ENCODE measurements at regions not wholly inside any gene's neighbourhood (a gene's known extent, or its start where the extent isn't known, plus 50 kb on each side); places are given as distances from the start of the nearest gene placed in this dataset.
"Not testable (repeated sequence)": the region's sequence is repeated elsewhere in the genome, so short reads cannot be mapped to it uniquely, and the experiment has no call there.

DNA sequence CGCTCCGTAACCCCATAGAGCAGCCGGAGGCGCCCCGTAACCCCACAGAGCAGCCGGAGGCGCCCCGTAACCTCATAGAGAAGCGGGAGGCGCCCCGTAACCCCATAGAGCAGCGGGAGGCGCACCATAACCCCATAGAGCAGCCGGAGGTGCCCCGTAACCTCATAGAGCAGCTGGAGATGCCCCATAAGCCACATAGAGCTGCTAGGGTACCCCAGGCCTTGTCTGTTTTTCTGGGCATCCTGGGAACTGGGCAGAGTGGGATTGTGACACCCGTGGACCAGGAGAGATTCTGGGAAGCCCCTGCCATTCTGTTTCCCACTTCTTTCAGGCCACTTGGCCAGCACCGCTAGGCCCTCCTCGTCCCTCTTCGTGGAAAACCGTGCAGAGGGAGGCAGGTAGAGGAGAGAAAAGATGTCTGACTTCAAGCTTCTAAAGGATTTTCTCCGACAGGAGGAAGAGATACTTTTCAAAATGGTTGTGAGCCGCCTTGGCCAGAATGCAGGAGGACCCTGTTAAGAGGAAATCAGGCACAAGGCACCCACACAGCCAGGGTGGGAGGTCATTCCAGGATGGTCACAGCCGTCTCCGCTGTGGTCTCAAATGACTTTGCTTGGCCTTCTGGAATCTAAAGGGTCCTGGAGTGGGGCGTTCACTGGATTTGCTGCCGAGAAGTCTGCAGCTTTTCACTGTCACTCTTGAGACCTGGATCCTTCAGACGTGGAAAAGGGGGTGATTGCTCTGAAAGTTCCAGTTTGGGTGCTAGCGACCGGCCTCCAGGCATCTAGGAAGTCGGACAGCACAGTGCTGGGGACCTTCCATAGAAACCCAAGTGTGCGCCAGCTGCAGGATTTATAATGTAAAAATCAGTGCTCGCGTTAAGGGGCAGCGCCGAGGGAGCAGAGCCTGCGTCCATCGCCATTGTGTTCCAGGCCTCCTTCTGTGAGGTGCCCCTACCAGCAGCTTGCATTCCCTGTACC lies 178.3 kb upstream of the ZNF469 start:
- DNase-seq = not testable (repeated sequence)

DNA sequence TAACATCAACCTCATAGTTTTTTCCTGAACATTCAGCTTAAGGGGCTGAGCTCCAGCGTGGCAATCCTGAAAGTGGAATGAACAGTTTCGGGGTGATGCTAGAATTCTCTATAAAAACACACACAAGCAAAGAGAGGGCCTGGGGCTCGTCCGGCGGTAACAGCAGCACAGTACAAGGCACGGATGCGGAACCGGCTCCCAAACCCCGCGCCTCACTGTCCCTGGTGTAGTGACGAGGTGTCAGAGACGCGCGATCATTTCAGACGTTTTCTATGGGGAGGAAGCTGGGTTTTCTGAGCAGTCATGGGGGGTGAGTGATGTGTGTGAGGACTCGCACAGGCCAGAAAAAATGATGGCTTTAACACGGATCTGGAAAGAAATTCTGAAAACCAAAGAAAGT lies 177.3 kb upstream of the ZNF469 start:
- DNase-seq = not testable (repeated sequence)

DNA sequence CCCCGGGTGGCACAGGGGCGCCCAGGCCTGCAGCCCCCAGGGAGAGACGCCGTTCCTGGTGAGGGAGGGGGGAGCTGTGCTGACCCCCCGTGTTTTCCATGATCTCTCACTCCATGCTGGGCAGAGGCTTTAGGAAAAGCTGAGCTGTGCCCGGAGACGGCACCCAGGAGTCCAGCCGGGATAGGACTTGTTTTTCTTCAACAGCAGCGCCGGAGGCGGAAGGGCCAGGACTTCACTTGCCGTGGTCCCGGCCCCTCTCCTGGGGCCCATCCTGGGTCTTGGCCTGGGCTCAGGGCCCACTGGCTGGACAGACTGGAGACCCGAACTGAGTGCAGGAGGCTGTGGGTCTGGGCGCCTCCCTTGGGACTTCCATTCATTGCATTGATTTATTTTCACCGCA lies 176.8 kb upstream of the ZNF469 start:
- DNase-seq = not testable (repeated sequence)

DNA sequence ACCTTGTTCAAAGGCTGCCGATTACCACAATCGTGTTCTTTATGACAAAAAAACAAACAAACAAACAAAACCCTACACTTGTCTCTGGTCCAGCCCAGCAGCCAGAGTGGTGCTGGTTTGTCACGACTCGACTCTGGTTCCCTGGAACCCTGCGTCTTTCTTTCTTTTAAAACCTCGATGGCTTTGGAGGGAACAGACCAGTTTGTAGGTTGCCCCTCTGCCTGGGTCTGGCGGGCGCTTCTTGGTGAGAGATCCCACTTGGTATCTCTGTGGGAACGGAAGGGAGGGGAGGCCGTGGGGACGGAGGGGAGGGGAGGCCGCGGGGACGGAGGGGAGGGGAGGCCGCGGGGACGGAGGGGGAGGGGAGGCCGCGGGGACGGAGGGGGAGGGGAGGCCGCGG lies 176.2 kb upstream of the ZNF469 start:
- not testable (repeated sequence) for DNase-seq

DNA sequence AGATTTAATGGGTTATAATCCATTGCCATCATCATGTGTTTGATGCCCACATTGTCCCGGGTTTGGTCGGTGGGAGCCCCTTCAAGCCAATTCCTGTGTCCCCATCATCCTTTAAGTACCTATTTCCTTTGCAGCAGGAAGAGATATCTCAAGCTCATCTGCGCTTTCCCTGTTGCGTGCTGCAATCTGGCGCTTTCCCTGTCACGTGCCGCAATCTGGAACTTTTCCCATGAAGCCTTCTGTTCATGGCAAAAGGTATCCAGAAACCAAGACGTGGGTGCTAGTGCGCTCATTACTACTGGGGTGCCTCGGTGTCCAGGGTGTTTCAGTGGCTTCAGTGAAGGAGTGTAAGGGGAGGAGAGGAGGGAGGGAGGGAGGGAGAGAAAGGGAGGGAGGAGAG lies 174.6 kb upstream of the ZNF469 start:
- no peak for DNase-seq

DNA sequence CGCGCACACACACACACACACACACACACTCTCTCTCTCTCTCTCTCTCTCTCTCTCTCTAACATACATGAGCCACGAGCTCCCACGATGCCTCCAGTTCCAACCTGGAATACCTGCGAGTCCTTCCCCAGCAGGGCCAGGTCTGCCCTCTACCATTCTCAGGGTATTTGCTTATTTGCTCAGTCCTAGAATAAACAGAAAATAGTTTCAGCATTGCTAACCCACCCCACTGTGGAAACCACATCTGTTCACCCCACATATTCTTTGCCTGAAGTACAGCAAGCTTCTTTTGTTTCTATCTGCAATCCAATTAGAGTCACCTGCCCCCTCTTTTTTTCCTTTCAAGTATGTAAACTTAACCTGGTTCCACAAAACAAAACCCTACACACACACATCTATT lies 174.0 kb upstream of the ZNF469 start:
- DNase-seq = not testable (repeated sequence)

DNA sequence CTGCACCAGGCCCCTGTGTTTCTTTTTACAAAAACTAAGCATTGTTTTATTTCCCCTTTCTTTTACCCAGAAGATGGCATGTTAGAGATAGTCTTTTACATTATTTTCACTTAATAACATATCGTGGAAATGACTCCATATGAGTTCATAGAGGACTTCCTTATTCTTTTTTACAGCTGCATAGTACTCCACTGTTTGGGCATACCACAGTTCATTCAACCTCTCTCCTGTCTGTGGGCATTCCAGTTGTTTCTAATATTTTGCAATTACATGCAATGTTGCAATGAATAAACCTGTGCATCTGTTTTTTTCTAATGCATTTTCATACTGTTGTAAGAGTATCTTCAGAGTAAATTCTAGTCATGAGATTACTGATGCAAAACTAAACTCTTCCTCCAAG lies 173.2 kb upstream of the ZNF469 start:
- DNase-seq = not testable (repeated sequence)

DNA sequence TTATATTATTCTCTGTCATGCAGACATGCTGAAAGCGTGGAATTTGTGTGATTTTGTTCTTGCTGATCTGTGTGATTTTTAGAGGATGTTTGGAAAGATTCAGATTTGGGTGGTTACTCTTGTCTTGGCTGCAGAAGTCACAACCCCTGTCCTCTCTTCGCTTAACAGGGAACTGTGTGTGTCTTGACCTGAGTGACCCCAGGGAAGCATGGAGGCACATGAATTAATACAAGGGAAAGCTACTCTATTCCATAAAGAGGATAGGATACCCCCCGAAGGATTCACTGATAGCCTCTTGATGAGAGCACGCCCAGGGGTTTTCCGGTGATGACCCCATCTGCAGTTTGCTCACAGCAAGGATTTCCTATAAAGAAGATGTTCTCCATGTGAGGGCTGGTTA lies 168.8 kb upstream of the ZNF469 start:
- not testable (repeated sequence) for DNase-seq

DNA sequence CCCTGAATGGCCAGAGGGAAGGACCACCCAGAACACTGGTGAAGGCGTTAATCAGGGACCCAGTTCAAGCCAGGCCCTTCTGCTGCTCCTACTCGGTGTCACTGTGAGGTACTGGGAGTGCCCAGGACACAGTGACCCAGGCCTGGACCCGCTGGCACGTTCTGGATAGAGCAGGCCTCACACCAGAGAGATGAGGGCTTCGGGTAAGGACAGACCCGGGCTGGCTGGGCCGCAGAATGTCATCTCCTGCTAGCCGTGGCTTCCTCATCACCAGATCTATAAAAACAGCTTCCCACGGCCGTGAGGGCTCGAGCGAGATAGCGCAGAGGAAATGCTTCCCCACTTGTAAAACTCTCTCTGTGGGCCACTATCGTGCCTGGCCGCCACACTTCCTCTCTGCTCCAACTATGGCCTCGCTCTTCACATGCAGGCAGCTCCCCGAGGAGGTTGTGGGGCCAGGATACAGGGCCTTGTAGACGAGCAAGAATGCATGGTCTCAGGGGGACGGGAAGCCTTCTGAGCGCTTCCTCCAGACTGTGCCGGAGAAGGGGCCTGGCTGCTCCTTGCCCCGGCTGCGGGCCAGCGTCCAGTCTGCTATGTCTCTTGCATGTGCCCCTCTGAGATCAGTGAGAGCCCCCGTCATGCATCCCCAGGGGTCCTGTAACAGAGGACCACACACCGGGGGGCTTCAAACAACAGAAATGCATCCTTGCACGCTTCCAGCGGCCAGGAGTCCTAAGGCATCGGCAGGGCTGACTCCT lies 161.6 kb upstream of the ZNF469 start:
- not testable (repeated sequence) for DNase-seq

DNA sequence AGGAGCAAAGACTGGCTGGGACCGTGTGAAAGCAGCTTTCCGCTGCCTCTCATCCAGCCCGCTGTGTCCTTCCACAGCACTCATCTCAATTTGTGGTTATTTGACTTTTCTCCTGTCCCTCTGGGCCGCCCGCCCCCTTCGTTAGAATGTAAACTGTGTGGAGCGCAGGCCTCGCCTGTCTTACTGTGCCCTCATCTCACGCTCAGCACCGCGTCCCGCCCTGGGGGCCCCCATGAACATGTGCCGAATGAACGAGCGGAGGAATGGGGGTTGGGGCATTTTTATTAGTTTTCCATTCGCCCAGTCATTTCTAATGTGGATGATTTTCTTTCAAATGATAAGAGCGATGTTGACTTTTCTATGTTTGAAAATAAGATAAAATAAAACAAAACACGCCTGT lies 159.1 kb upstream of the ZNF469 start:
- not testable (repeated sequence) for DNase-seq

DNA sequence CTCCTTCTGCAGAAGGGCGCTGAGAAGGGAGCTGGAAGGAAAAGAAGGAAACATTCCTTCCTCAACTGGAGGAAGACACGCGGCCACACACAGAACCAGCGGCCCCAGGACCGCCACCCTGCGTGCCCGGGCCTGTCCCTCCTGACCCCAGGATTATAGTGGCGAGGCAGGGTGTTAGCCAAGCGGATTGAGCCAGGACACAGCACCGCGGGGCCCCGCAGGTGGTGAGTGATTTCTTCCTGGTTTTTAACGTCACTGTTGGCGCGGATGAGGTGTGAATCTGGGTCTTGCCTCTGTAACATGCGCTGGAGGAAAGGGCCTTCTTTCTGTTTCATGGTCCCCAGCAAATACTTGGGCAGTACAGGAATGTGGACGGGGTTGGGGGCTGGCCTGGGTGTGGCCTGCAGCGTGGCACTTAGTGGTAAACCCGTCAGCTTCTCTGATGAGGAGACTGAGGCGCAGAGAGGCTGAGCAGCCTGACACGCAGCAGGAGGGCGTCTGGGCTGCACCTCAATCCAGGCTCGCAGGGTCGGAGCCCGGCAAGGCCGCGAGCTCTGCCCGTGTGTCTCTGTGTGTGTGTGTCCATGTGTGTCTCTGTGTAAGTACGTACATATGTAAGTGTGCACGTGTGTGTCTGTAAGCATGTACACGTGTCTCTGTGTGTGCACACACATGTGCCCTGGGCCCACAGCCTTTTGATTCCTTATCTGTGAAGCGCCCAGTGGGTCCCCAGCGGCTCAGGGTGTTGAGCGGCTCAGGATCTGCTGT lies 158.4 kb upstream of the ZNF469 start:
- not testable (repeated sequence) for DNase-seq

DNA sequence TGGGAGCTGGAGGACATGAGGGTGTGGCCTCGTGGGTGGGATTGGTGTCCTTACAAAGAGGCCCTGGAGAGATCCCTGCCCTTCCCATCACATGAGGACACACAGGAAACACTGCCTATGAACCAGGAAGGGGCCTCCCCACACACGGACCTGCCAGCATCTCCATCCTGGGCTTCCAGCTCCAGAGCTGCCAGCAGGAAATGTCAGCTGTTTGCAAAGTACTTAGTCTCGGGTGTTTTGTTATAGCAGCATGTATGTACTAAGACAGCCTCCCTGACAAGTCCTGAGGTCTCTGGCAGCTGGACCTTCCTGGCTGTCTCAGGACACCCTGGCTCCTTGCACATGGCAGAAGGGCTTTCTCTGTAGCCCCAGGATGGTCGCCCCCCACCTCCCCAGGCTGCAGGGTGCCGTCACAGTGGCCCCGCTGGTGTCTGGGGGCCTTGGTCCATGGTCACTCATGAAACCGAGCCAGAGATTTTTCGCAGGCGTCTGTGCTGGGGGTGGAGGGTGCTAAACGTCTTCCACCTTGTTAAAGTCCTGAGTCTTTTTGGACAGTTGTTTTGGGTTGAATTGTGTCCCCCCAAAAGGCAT lies 157.0 kb upstream of the ZNF469 start:
- DNase-seq = not testable (repeated sequence)

DNA sequence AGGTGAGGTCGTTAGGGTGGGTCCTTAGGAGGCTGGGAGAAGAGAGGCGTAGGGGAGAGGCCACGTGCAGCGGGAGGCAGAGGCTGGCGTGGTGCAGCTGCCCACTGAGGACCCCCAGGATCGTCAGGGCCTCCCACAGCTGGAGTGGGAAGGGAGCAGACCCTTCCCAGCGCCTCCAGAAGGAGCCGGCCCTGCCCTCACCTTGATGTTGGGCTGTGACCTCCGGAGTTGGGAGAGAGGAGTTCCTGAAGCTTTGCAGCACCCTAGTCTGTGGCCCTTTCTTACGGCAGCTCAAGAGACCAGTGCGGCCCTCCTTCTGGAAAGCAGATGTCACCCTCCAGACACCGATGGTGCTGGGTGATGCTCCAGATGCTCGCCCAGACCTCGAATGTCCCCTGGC lies 156.5 kb upstream of the ZNF469 start:
- not testable (repeated sequence) for DNase-seq

DNA sequence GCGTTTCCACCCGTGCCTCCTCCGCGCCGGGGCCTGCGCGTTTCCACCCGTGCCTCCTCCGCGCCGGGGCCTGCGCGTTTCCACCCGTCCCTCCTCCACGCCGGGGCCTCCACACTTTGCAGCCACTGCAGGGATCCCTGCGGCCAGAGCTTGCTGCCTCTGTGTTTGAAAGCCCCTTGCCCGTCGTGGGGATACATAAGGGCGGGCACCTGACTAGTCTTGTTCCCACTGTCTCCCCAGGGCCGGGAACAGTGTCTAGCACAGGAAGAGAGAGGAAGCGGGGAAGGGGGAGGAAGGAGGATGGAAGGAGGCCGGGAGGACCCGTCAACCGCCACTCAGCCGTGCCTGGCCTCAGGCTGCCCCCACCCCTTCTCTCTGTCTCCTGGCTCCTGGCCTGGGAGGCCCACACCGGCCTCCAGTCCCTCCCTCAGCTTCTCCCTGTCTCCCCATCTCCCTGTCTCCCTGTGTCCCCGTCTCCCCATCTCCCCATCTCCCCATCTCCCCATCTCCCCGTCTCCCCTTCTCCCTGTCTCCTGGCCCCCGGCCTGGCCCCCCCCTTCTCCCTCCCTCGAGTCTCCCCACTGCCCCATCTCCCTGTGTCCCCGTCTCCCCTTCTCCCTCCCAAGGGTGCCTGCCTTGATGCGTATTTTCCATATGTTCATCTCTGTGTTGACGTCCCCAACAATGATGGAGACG lies 155.6 kb upstream of the ZNF469 start:
- not testable (repeated sequence) for DNase-seq

DNA sequence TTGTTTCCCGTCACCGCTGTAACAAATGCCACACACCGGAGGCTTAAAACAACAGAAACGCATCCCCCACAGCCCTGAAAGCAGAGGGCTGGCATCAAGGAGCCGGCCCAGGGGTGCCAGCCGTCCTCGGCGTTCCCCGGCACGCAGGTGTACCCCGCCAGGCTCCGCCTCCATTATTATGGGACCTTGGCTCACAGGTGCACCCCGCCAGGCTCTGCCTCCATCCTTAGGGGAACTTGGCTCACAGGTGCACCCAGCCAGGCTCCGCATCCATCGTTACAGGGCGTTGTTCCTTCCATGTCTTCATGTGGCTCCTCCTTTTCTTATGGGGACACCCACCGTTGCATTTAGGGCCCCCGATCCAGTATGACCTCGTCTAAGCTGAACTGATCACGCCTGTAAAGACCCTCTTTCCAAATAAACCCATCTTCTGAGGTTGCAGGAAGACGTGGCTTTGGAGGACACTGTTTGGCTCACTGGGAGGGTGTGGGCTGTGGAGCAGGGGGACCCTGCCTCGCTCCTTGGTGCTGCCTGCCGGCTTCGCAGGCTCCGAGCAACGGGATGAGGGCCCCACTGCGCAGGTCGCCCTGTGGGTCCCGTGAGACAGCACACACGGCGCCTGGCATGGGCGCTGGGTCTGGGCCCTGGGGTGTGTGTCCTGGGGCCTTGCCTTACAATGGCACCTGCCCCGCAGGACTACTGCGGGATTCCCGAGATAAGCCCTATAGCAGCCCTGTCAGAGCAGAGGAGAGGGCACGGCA lies 154.9 kb upstream of the ZNF469 start:
- not testable (repeated sequence) for DNase-seq

DNA sequence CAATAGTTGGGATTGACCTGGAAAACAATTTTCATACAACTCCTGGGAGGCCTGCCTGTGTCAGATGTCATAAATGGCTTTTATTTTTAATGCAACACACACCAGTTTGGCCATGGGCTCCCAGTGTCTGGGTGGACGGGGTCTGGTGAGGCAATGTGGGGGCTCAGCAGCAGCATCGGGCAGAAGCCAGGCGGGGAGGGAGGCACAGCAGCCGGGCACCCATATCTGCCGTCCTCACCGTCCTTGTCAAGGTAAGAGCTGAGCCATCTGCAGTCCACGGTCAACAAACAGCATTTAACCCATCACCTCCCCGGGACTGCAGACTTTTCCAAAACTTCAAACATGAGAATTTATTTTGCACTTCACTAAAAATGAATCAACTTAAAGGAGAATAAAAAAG lies 154.0 kb upstream of the ZNF469 start:
- DNase-seq = not testable (repeated sequence)

DNA sequence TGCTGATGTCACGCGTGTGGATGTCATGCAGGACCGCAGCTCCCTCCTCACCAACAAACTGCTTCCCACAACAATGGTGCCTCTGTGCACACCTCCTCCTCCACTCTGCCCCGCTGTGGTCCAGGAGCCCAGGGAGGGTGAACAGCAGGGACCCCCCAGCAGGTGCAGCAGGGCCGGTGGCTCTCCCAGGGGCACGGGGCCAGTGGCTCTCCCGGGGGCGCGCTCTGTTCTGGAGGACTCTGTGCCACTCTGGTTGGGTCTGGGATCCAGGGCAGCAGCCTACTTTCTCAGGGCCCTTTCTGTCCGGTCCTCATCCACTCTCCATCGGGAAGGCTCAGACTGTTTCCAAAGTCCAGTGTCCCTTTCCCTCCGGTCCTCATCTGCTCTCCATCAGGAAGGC lies 153.0 kb upstream of the ZNF469 start:
- not testable (repeated sequence) for DNase-seq

DNA sequence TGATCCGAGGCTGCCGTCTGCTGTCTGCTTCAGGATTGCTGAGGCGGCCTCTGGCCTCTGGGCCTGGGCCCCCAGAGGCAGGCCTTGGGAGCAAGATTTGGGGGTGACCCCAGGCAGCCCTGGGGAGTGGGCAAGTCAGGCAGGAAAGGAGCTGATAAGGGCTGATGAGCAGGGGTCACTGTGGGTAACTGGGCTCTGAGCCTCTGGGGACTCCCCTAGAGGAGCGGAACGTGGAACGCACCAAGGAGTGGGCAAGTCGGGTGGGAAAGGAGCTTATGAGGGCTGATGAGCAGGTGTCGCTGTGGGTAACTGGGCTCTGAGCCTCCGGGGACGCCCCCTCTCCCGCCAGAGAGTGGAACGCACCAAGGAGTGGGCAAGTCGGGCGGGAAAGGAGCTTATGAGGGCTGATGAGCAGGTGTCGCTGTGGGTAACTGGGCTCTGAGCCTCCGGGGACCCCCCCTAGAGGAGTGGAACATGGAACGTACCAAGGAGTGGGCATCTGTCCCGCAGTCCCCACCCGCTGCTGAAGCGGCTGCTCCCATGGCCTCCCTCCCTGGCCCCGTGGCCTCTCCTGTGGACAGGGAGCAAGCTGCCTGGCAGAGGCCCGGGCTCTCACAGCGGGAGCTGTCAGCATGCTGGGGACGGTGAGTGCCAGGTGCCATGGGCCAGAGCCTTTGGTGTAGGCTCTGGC lies 152.3 kb upstream of the ZNF469 start:
- not testable (repeated sequence) for DNase-seq

DNA sequence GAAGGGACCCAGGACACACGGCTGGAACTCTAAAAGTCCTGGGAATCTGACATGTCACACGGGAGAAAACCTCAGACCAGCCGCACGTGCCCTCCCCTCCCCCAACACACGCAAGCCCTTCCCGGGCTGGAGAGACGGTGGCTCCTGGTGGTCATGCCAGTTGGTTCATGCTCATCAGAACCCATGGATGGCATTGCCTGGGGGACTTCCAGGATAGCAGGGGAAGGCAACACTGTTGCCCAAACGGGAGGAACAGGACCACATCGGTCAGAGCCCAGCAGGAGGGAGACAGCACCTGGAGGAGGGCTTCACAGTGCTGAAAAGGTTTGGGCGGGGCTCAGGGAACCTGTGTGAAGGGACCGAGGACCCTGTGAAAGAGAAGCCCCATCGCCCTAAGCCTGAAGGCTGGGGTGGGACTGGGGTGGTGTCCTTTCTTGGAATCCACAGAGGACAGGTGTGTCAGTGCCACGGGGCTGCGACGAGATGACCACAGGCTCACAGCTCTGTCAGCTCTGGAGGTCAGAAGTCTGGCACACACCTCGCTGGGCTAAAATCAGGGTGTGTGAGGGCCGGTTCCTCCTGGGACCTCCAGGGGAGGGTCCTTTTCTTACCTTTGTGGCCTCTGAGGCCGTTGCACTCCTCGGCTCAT lies 151.7 kb upstream of the ZNF469 start:
- not testable (repeated sequence) for DNase-seq

DNA sequence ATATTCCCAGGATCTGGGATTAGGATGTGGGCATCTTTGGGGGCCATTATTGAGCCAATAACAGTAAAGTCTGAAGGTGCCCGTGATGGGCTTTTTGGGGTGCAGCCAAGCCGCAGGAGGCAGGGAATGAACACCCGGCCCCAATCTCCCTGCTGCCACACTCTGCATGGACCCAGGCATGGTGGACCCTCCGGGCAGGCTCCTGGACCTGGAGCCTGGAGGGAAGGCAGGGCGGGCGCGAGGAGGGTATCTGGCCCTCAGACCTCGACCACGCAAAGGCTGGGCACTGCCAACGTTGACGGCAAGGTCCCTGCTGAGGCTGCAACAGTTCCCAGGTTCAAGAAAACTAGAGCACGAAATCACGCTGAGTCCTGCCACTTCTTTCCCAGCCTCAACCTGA lies 150.9 kb upstream of the ZNF469 start:
- not testable (repeated sequence) for DNase-seq

Measured in OCI-M1 (cell line).